ENCODE measurements at regions not wholly inside any gene's neighbourhood (a gene's known extent, or its start where the extent isn't known, plus 50 kb on each side); places are given as distances from the start of the nearest gene placed in this dataset.

DNA sequence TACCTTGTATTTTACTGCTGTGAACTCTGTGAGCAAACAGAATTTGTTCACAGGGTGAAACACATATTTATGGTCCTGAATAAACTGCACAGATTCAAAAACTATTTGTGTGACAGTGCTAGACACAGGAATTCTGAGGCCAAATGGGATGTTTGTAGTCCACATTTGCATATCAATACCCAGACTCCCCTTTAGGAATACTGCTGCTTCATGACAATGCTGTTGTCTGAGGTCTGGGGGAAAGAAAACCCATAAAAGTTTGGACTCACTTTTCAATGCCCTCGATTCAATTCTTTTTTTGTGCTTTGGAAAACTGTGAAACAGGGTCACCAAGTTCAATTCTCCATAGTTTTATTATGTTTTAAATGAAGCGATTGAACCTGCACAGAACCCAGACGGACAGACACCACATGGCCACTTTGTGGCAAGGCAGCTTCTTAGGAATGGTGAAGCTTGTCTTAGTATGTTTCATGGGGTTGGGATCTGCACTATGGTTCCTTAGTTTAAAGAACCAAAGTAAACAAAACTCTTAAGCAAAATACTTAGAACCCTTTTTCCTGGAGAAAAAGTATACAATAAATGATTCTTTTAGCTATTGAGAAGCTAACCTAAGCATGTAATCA, 92.3 kb upstream of the MAD2L1 start:
- DNase-seq, result no peak

DNA sequence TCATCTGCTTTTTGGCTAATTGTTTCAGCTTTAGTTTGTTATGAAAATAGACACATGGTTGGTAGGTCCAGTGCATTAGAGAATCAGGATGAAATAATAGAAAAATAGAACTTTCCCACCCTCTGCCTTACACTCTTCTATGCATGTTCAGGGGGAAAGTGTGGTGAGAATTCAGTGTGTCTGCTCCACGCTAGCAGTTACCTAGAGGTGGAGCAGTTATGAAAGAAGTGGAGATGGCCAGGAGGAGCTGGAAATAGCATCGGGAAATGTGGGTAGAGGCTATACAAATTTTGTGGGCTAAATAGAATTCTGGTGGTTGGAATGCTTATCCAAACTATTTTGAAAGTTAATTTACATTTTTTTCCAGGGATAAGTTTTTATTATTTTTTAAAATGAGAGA, 91.4 kb upstream of the MAD2L1 start:
- DNase-seq, result no peak

- peak; percentile 6 for DNase-seq
Observed at GRCh38 chr4:120156120-120156718, 89.6 kb upstream of the MAD2L1 start.

DNA sequence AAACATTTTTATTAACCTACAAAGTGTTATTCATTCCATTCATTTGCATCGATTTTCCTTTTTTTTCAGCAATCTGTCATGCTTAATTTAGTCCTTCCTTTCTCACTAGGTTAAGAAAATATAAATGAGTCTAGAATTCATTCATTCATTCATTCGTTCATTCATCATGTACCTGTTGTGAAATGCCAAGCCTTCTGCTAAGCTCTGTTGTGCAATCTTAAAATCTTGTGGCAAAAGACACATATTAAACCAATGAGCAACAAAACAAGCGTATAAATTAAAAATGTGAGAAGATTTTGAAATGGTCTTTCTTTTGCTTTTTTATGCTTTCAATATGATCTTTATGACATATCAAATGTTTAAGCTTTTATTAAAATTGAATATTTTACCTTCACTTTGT, 88.6 kb upstream of the MAD2L1 start:
- no peak for DNase-seq

DNA sequence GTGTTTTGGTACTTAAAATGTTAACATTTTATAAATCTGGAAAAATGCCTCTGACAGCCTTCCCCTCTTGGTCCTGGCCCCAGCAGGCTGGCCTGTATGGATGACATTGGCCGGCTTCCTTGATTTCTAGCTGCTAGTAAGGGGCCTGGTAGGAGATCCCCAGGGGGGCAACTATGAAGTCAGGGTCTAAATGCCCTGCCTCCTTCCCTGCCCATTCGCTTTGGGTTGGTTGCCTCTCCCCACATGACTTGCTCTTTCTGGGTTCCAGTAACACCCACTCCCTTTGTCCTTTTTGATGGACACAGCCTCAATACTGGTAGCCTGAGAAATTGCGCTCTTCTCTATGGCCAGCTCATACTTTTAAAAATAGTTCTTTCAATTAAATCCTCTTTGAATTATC, 78.0 kb upstream of the MAD2L1 start:
- no peak for DNase-seq

DNA sequence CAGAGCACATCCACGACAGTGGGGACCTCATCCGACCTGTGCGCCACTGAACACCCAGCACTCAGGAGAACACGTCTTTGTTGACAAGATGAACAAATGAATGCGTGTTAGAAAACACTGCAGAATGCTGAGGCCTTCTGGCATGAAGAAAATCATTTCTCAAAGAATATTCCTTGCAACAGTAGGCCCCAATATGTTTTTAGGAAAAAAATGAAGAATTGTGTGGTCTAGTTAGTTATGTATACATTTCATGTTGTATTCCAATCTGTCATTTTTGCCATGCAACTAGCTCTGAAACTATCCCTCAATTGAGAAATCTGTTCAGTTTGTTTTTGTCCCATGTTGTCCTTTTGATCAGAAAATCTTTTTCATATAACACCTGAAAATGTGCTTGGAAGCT, 77.4 kb upstream of the MAD2L1 start:
- no peak for DNase-seq

DNA sequence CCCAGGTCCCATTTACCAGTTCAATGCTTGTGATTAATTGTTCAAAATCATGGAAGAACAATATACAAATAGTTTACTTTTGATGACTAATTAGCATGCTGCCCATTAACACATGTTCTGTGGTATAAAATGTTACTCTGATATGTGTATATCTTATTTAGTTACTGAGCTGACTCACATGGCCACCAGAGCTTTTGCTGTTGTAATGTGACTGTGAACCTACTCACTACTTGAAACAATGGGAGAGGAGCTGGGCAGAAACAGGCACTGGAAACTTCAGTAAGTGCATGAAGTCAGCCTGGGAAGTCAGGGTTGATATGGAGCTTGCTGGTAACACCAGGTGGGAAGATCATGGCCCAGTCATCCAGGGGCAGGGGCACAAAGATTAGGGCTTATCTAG, 72.7 kb upstream of the MAD2L1 start:
- DNase-seq, result no peak

GRCh38 chr4:120132935-120133334, 66.3 kb upstream of the MAD2L1 start:
- no peak for DNase-seq

DNA sequence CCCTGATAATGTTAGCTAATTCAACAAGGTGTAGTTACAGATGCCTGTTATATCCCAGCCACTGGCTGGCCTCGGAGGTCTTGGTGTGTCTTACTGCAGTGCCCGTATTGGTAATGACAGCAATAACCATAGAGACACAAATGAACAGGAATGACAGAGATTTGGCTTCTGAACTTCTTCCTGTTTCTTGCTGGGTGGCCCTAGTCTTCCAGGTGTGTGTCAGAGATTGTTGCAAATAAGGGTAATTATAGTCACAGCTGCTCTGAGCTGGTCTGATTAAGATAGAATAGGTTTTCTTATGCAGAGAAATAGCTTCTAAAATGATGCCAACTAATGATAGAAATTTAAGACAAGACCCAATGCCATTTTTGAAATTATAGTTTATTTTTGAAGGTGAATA, 64.1 kb upstream of the MAD2L1 start:
- no peak for DNase-seq

Measured in NCI-H2107 (cell line).